ENCODE measurements at regions not wholly inside any gene's neighbourhood (a gene's known extent, or its start where the extent isn't known, plus 50 kb on each side); places are given as distances from the start of the nearest gene placed in this dataset.

- peaks cover 9% of the 10 kb centered on the region for H3K9me3 Mint-ChIP-seq
- H3K4me3 Mint-ChIP-seq, result no peak overlapping the region
- H3K4me1 Mint-ChIP-seq, result peaks cover 25% of the 10 kb centered on the region
- peaks cover 3% of the 10 kb centered on the region for H3K27me3 Mint-ChIP-seq (ENCODE audit: low read depth)
- peaks cover 2% of the 10 kb centered on the region for H3K36me3 Mint-ChIP-seq
- no peak for DNase-seq (ENCODE audit: low spot score in 2 of 2, unreplicated experiment in 2 of 2)
- no peak overlapping the region for H3K27ac Mint-ChIP-seq
- no peak for TF ChIP-seq CTCF (IDR thresholded peaks at IDR 0.05; ENCODE audit: unreplicated experiment)
Measured at GRCh38 chr4:128549636-128550035, 259.9 kb upstream of the JADE1 start.

GRCh38 chr4:128548381-128548780, 260.8 kb upstream of the PGRMC2 start:
- Mint-ChIP-seq H3K4me3 (no peak overlapping the region), H3K9me3 (peaks cover 9% of the 10 kb centered on the region), H3K27me3 (ENCODE audit: low read depth) (peaks cover 3% of the 10 kb centered on the region), H3K27ac (no peak overlapping the region), H3K4me1 (peaks cover 15% of the 10 kb centered on the region), H3K36me3 (peaks cover 2% of the 10 kb centered on the region)
- no peak for DNase-seq (ENCODE audit: low spot score in 2 of 2, unreplicated experiment in 2 of 2)
- no peak for TF ChIP-seq CTCF (IDR thresholded peaks at IDR 0.05; ENCODE audit: unreplicated experiment)

- H3K4me1 Mint-ChIP-seq, result no peaks in the 10 kb centered on the region
- no peaks in the 10 kb centered on the region for H3K36me3 Mint-ChIP-seq
- H3K27ac Mint-ChIP-seq, result no peak overlapping the region
- no peak for TF ChIP-seq CTCF (IDR thresholded peaks at IDR 0.05; ENCODE audit: unreplicated experiment)
- H3K4me3 Mint-ChIP-seq, result no peak overlapping the region
- H3K9me3 Mint-ChIP-seq, result no peaks in the 10 kb centered on the region
- H3K27me3 Mint-ChIP-seq (ENCODE audit: low read depth), result no peaks in the 10 kb centered on the region
- no peak for DNase-seq (ENCODE audit: low spot score in 2 of 2, unreplicated experiment in 2 of 2)
Measured at GRCh38 chr4:128544272-128544671, 256.7 kb upstream of the PGRMC2 start.

GRCh38 chr4:128543696-128544095, 256.1 kb upstream of the PGRMC2 start:
- Mint-ChIP-seq H3K9me3 (no peaks in the 10 kb centered on the region), H3K4me3 (no peak overlapping the region), H3K27me3 (ENCODE audit: low read depth) (no peaks in the 10 kb centered on the region), H3K4me1 (no peaks in the 10 kb centered on the region), H3K27ac (no peak overlapping the region), H3K36me3 (no peaks in the 10 kb centered on the region)
- no peak for TF ChIP-seq CTCF (IDR thresholded peaks at IDR 0.05; ENCODE audit: unreplicated experiment)
- no peak for DNase-seq (ENCODE audit: low spot score in 2 of 2, unreplicated experiment in 2 of 2)

GRCh38 chr4:128542047-128542446, 254.4 kb upstream of the PGRMC2 start:
- Mint-ChIP-seq H3K27me3 (ENCODE audit: low read depth) (no peaks in the 10 kb centered on the region), H3K9me3 (no peaks in the 10 kb centered on the region), H3K36me3 (no peaks in the 10 kb centered on the region), H3K4me3 (no peak overlapping the region), H3K4me1 (no peaks in the 10 kb centered on the region), H3K27ac (no peak overlapping the region)
- TF ChIP-seq CTCF (IDR thresholded peaks at IDR 0.05; ENCODE audit: unreplicated experiment), result no peak
- no peak for DNase-seq (ENCODE audit: low spot score in 2 of 2, unreplicated experiment in 2 of 2)

- Mint-ChIP-seq H3K9me3 (no peaks in the 10 kb centered on the region), H3K4me1 (no peaks in the 10 kb centered on the region), H3K27ac (no peak overlapping the region), H3K4me3 (no peak overlapping the region), H3K36me3 (no peaks in the 10 kb centered on the region), H3K27me3 (ENCODE audit: low read depth) (no peaks in the 10 kb centered on the region)
- no peak for DNase-seq (ENCODE audit: low spot score in 2 of 2, unreplicated experiment in 2 of 2)
- no peak for TF ChIP-seq CTCF (IDR thresholded peaks at IDR 0.05; ENCODE audit: unreplicated experiment)
Measured at GRCh38 chr4:128540122-128540521, 252.5 kb upstream of the PGRMC2 start.

Measured in mesothelial cell of epicardium (in vitro differentiated cells).